Liver (tissue), 8 donors: ENCODE measurements at regions not wholly inside any gene's neighbourhood (a gene's known extent, or its start where the extent isn't known, plus 50 kb on each side); places are given as distances from the start of the nearest gene placed in this dataset.

ENCODE experiments used
- DNase-seq: peaks from one replicate; pipeline ENCODE4 v3.0.0-alpha.2; 2017; ENCODE audit warnings: low spot score
- H3K27ac ChIP-seq, 2 donors: one replicate each; pipeline ENCODE4 v1.7.0; 2013; ENCODE audit warnings: inconsistent platforms in 2 of 2, low read length in 2 of 2, control low read depth in 1 of 2, low read depth in 1 of 2, mild to moderate bottlenecking in 1 of 2
- H3K27me3 ChIP-seq, 4 donors: one replicate each; pipeline versions ENCODE4 v1.6.1 to v1.7.0; 2013; ENCODE audit warnings: low read length in 3 of 4, inconsistent platforms in 1 of 4, mild to moderate bottlenecking in 1 of 4, moderate library complexity in 1 of 4; ENCODE audit not compliant: control insufficient read depth in 4 of 4, insufficient read depth in 4 of 4
- H3K36me3 ChIP-seq, 4 donors: one replicate each; pipeline versions ENCODE4 v1.6.1 to v1.7.0; 2013; ENCODE audit warnings: low read length in 3 of 4, mild to moderate bottlenecking in 3 of 4, low read depth in 1 of 4, moderate library complexity in 1 of 4; ENCODE audit not compliant: control insufficient read depth in 4 of 4, insufficient read depth in 3 of 4
- H3K4me1 ChIP-seq, 4 donors: one replicate each; pipeline versions ENCODE4 v1.6.1 to v1.7.0; 2013; ENCODE audit warnings: low read length in 3 of 4, mild to moderate bottlenecking in 3 of 4, moderate library complexity in 1 of 4; ENCODE audit not compliant: control insufficient read depth in 4 of 4, insufficient read depth in 4 of 4
- H3K4me3 ChIP-seq, 3 donors: one replicate each; pipeline versions ENCODE4 v1.6.1 to v1.7.0; 2013; ENCODE audit warnings: low read length in 3 of 3, control low read depth in 1 of 3, low read depth in 1 of 3, mild to moderate bottlenecking in 1 of 3
- H3K9ac ChIP-seq, 2 donors: one replicate each; pipeline ENCODE4 v1.7.0; 2013; ENCODE audit warnings: low read length in 2 of 2, mild to moderate bottlenecking in 2 of 2, moderate library complexity in 2 of 2, control low read depth in 1 of 2, low read depth in 1 of 2
- H3K9me3 ChIP-seq, 4 donors: one replicate each; pipeline versions ENCODE4 v1.6.1 to v1.7.0; 2013; ENCODE audit warnings: low read length in 3 of 4; ENCODE audit not compliant: control insufficient read depth in 4 of 4
- ATF3 ChIP-seq: IDR thresholded peaks from 2 replicates; pipeline ENCODE4 v1.6.1; 2016; ENCODE audit warnings: antibody characterized with exemption
- CTCF ChIP-seq: fragments of 150-350 bp; IDR thresholded peaks from 2 replicates; pipeline ENCODE4 v1.5.1; 2017; ENCODE audit warnings: improper control_type of control experiment, low read depth, low read length; ENCODE audit not compliant: missing input control
- EGR1 ChIP-seq, 2 donors: IDR thresholded peaks; 2 replicates each; pipeline ENCODE4 v1.6.1; 2016 to 2018; ENCODE audit warnings: antibody characterized with exemption in 2 of 2, low read depth in 2 of 2
- FOXA1 ChIP-seq: IDR thresholded peaks from 2 replicates; pipeline ENCODE4 v1.6.1; 2016; ENCODE audit warnings: antibody characterized with exemption
- FOXA2 ChIP-seq: IDR thresholded peaks from 2 replicates; pipeline ENCODE4 v1.6.1; 2016; ENCODE audit warnings: antibody characterized with exemption
- GABPA ChIP-seq, 2 donors: IDR thresholded peaks in 1 of 2; conservative IDR thresholded peaks in 1 of 2; 2 replicates each; pipeline ENCODE4 v1.6.1; 2016; ENCODE audit warnings: antibody characterized with exemption in 2 of 2, mild to moderate bottlenecking in 1 of 2, moderate library complexity in 1 of 2
- HNF4G ChIP-seq: IDR thresholded peaks from 2 replicates; pipeline ENCODE4 v1.6.1; 2016; ENCODE audit warnings: antibody characterized with exemption
- JUND ChIP-seq, 2 donors: IDR thresholded peaks; 2 replicates each; pipeline ENCODE4 v1.6.1; 2016; ENCODE audit warnings: antibody characterized with exemption in 2 of 2
- MAX ChIP-seq: IDR thresholded peaks from 2 replicates; pipeline ENCODE4 v1.6.1; 2016; ENCODE audit warnings: antibody characterized with exemption
- NR2F2 ChIP-seq: IDR thresholded peaks from 2 replicates; pipeline ENCODE4 v1.6.1; 2016; ENCODE audit warnings: antibody characterized with exemption
- RAD21 ChIP-seq, 2 donors: IDR thresholded peaks; 2 replicates each; pipeline ENCODE4 v1.6.1; 2016; ENCODE audit warnings: antibody characterized with exemption in 2 of 2, mild to moderate bottlenecking in 2 of 2
- REST ChIP-seq: IDR thresholded peaks from 2 replicates; pipeline ENCODE4 v1.6.1; 2016; ENCODE audit warnings: antibody characterized with exemption, mild to moderate bottlenecking
- RXRA ChIP-seq, 2 donors: IDR thresholded peaks; 2 replicates each; pipeline ENCODE4 v1.6.1; 2017 to 2018; ENCODE audit warnings: antibody characterized with exemption in 2 of 2, mild to moderate bottlenecking in 1 of 2
- SP1 ChIP-seq: IDR thresholded peaks from 2 replicates; pipeline ENCODE4 v1.6.1; 2018; ENCODE audit warnings: antibody characterized with exemption, mild to moderate bottlenecking
- TAF1 ChIP-seq: conservative IDR thresholded peaks from 2 replicates; pipeline ENCODE4 v1.6.1; 2016; ENCODE audit warnings: antibody characterized with exemption, mild to moderate bottlenecking
- YY1 ChIP-seq: IDR thresholded peaks from 2 replicates; pipeline ENCODE4 v1.6.1; 2016; ENCODE audit warnings: antibody characterized with exemption, mild to moderate bottlenecking
- ZBTB33 ChIP-seq: IDR thresholded peaks from 2 replicates; pipeline ENCODE4 v1.6.1; 2016; ENCODE audit warnings: antibody characterized with exemption
- WGBS: extraction: QIAGEN DNeasy Blood & Tissue Kit; methylation state at CpG from one replicate; pipeline ENCODE4 v1.1.7; 2013; 5-methylcytosine and 5-hydroxymethylcytosine counted together
- donor health status: healthy.
- donor health status: healthy.
- donor health status: healthy.
- donor health status: healthy.
- donor health status: healthy.

- DNase-seq: no peak
- TF ChIP-seq NR2F2 (no peak), RAD21 (IDR thresholded peaks at IDR 0.05) (no peak), GABPA (IDR thresholded peaks at IDR 0.05 in 1 of 2, conservative IDR thresholded peaks at IDR 0.05 in 1 of 2) (no peak)
- 81% methylated on average over 3 of the region's 3 CpGs for WGBS
Measured at GRCh38 chr21:21952566-21952965, 954.4 kb downstream of the NCAM2 start.

GRCh38 chr21:21955204-21955603 lies 957.0 kb downstream of the NCAM2 start:
- Histone ChIP-seq H3K27ac (no peak overlapping the region), H3K36me3 (no peaks in the 10 kb centered on the region), H3K4me1 (no peaks in the 10 kb centered on the region), H3K4me3 (no peak overlapping the region), H3K9me3 (peaks cover 0 to 3% (median 0%) of the 10 kb centered on the region in 4 donors), H3K27me3 (no peaks in the 10 kb centered on the region), H3K9ac (no peak overlapping the region)
- 51% methylated on average over 3 of the region's 3 CpGs for WGBS
- no peak for DNase-seq
- TF ChIP-seq FOXA2: no peak
- no peak for TF ChIP-seq EGR1 (IDR thresholded peaks at IDR 0.05; ENCODE audit: low read depth in 2 of 2)
- TF ChIP-seq CTCF: no peak
- TF ChIP-seq RAD21 (IDR thresholded peaks at IDR 0.05): no peak
- TF ChIP-seq ZBTB33: no peak
- TF ChIP-seq MAX: no peak
- TF ChIP-seq SP1: no peak
- TF ChIP-seq FOXA1: no peak
- no peak for TF ChIP-seq JUND (IDR thresholded peaks at IDR 0.05)
- no peak for TF ChIP-seq HNF4G
- TF ChIP-seq RXRA (IDR thresholded peaks at IDR 0.05): no peak

More at GRCh38 chr21:21952566-21952965, 954.4 kb downstream of the NCAM2 start:
- H3K27ac ChIP-seq: no peak overlapping the region
- H3K9ac ChIP-seq: no peak overlapping the region
- no peaks in the 10 kb centered on the region for H3K27me3 ChIP-seq
- no peak overlapping the region for H3K4me3 ChIP-seq
- H3K4me1 ChIP-seq: no peaks in the 10 kb centered on the region
- no peaks in the 10 kb centered on the region for H3K36me3 ChIP-seq
- H3K9me3 ChIP-seq: peaks cover 0 to 3% (median 0%) of the 10 kb centered on the region in 4 donors

- H3K4me3 ChIP-seq: no peak overlapping the region
- H3K36me3 ChIP-seq: no peaks in the 10 kb centered on the region
- H3K9me3 ChIP-seq: peaks cover 0 to 3% (median 0%) of the 10 kb centered on the region in 4 donors
- H3K9ac ChIP-seq: no peak overlapping the region
- no peak for DNase-seq
- WGBS: 79% methylated on average over 1 of the region's 1 CpG
- no peaks in the 10 kb centered on the region for H3K4me1 ChIP-seq
- H3K27ac ChIP-seq: no peak overlapping the region
- no peaks in the 10 kb centered on the region for H3K27me3 ChIP-seq
- no peak for TF ChIP-seq SP1
- no peak for TF ChIP-seq REST
- no peak for TF ChIP-seq GABPA (IDR thresholded peaks at IDR 0.05 in 1 of 2, conservative IDR thresholded peaks at IDR 0.05 in 1 of 2)
- no peak for TF ChIP-seq EGR1 (IDR thresholded peaks at IDR 0.05; ENCODE audit: low read depth in 2 of 2)
- no peak for TF ChIP-seq CTCF
- TF ChIP-seq YY1: no peak
- no peak for TF ChIP-seq RXRA (IDR thresholded peaks at IDR 0.05)
- no peak for TF ChIP-seq TAF1
- TF ChIP-seq JUND (IDR thresholded peaks at IDR 0.05): no peak
- TF ChIP-seq FOXA1: no peak
- TF ChIP-seq NR2F2: no peak
- TF ChIP-seq FOXA2: no peak
- no peak for TF ChIP-seq RAD21 (IDR thresholded peaks at IDR 0.05)
- TF ChIP-seq HNF4G: no peak
- no peak for TF ChIP-seq MAX
- TF ChIP-seq ATF3: no peak
Measured at GRCh38 chr21:21957490-21957889, 959.3 kb downstream of the NCAM2 start.
